Endodermal cell (in vitro differentiated cells): ENCODE measurements at regions not wholly inside any gene's neighbourhood (a gene's known extent, or its start where the extent isn't known, plus 50 kb on each side); places are given as distances from the start of the nearest gene placed in this dataset.

Experiments used
- DNase-seq: peaks from one replicate; pipeline ENCODE4 v3.0.0-alpha.2; 2017
- H3K27ac ChIP-seq: 2 replicates; pipeline ENCODE4 v1.5.1; 2013; ENCODE audit warnings: mild to moderate bottlenecking, low read depth, low read length, moderate library complexity
- H3K27me3 ChIP-seq: 2 replicates; pipeline ENCODE4 v1.6.1; 2013; ENCODE audit warnings: mild to moderate bottlenecking, low read length, moderate library complexity; ENCODE audit not compliant: insufficient read depth, control insufficient read depth, poor library complexity, severe bottlenecking
- H3K36me3 ChIP-seq: 2 replicates; pipeline ENCODE4 v1.7.0; 2013; ENCODE audit warnings: mild to moderate bottlenecking, low read length, moderate library complexity; ENCODE audit not compliant: control insufficient read depth, insufficient read depth
- H3K4me1 ChIP-seq: one replicate; pipeline ENCODE4 v1.7.0; 2013; ENCODE audit warnings: low read length; ENCODE audit not compliant: control insufficient read depth, insufficient read depth
- H3K4me3 ChIP-seq: 2 replicates; pipeline ENCODE4 v1.5.1; 2013; ENCODE audit warnings: mild to moderate bottlenecking, low read length, moderate library complexity
- H3K9ac ChIP-seq: 2 replicates; pipeline ENCODE4 v1.6.1; 2013; ENCODE audit warnings: mild to moderate bottlenecking, low read length, moderate library complexity; ENCODE audit not compliant: poor library complexity, severe bottlenecking; ENCODE audit errors: extremely low read depth
- H3K9me3 ChIP-seq: 2 replicates; pipeline ENCODE4 v1.6.1; 2013; ENCODE audit warnings: mild to moderate bottlenecking, low read length, moderate library complexity; ENCODE audit not compliant: control insufficient read depth
- H3K27ac Mint-ChIP-seq: 2 replicates; pipeline ENCODE4 v1.8.0; 2020; ENCODE audit warnings: mixed read lengths
- H3K27me3 Mint-ChIP-seq: 2 replicates; pipeline ENCODE4 v1.8.0; 2021; ENCODE audit warnings: mild to moderate bottlenecking, mixed read lengths; ENCODE audit not compliant: insufficient read depth
- H3K36me3 Mint-ChIP-seq: 2 replicates; pipeline ENCODE4 v1.8.0; 2020; ENCODE audit warnings: low read depth, mixed read lengths
- H3K4me1 Mint-ChIP-seq: 2 replicates; pipeline ENCODE4 v1.8.0; 2020; ENCODE audit warnings: mixed read lengths
- H3K4me3 Mint-ChIP-seq: 2 replicates; pipeline ENCODE4 v1.8.0; 2020; ENCODE audit warnings: mild to moderate bottlenecking, moderate library complexity, mixed read lengths
- H3K9me3 Mint-ChIP-seq: 2 replicates; pipeline ENCODE4 v1.8.0; 2020; ENCODE audit warnings: mild to moderate bottlenecking, mixed read lengths
- CTCF ChIP-seq: fragments of 200-600 bp; sonication (generic); conservative IDR thresholded peaks from 2 replicates; pipeline ENCODE4 v1.5.0; 2021; ENCODE audit warnings: antibody characterized with exemption, mild to moderate bottlenecking
- WGBS, 2 experiments: methylation state at CpG; one replicate each; pipeline versions ENCODE4 v1.1.5 to v1.1.7; 2013; ENCODE audit warnings: missing lambda C conversion rate in 2 of 2, mixed read lengths in 1 of 2; ENCODE audit not compliant: insufficient coverage in 1 of 2, insufficient read length in 1 of 2; 5-methylcytosine and 5-hydroxymethylcytosine counted together

- H3K9ac ChIP-seq = no peak overlapping the region
- no peaks in the 10 kb centered on the region for H3K27me3 ChIP-seq
- 85% methylated on average over 6 of the region's 6 CpGs; no CpG with 5 or more reads in 1 of the 2 experiments for WGBS, 2 experiments
- no peak for TF ChIP-seq CTCF
- no peak overlapping the region for H3K27ac ChIP-seq
- H3K27ac Mint-ChIP-seq = no peak overlapping the region
- H3K9me3 ChIP-seq = no peaks in the 10 kb centered on the region
- H3K36me3 Mint-ChIP-seq = no peaks in the 10 kb centered on the region
- H3K9me3 Mint-ChIP-seq = no peaks in the 10 kb centered on the region
- no peaks in the 10 kb centered on the region for H3K27me3 Mint-ChIP-seq
- no peak for DNase-seq
- no peak overlapping the region for H3K4me3 Mint-ChIP-seq
- no peaks in the 10 kb centered on the region for H3K36me3 ChIP-seq
- H3K4me1 Mint-ChIP-seq = peaks cover 16% of the 10 kb centered on the region
- H3K4me3 ChIP-seq = peak overlapping the region; percentile 24
- H3K4me1 ChIP-seq = no peaks in the 10 kb centered on the region
Observed at GRCh38 chr6:54718541-54719023, 128.0 kb upstream of the FAM83B start.

GRCh38 chr6:54719131-54719530 lies 127.4 kb upstream of the FAM83B start:
- Mint-ChIP-seq H3K4me1 (peaks cover 16% of the 10 kb centered on the region), H3K9me3 (no peaks in the 10 kb centered on the region), H3K36me3 (no peaks in the 10 kb centered on the region), H3K27ac (no peak overlapping the region), H3K27me3 (no peaks in the 10 kb centered on the region), H3K4me3 (no peak overlapping the region)
- no peak for DNase-seq
- Histone ChIP-seq H3K4me3 (no peak overlapping the region), H3K4me1 (no peaks in the 10 kb centered on the region), H3K9ac (no peak overlapping the region), H3K27me3 (no peaks in the 10 kb centered on the region), H3K9me3 (no peaks in the 10 kb centered on the region), H3K27ac (no peak overlapping the region), H3K36me3 (no peaks in the 10 kb centered on the region)
- TF ChIP-seq CTCF = no peak

- Histone ChIP-seq H3K27me3 (no peaks in the 10 kb centered on the region), H3K4me1 (no peaks in the 10 kb centered on the region), H3K36me3 (no peaks in the 10 kb centered on the region), H3K27ac (no peak overlapping the region), H3K9me3 (no peaks in the 10 kb centered on the region), H3K4me3 (no peak overlapping the region), H3K9ac (no peak overlapping the region)
- no CpG with 5 or more reads among the region's 1 CpG for WGBS, 2 experiments
- Mint-ChIP-seq H3K27me3 (no peaks in the 10 kb centered on the region), H3K9me3 (no peaks in the 10 kb centered on the region), H3K4me3 (no peak overlapping the region), H3K27ac (no peak overlapping the region), H3K36me3 (no peaks in the 10 kb centered on the region), H3K4me1 (peaks cover 16% of the 10 kb centered on the region)
- TF ChIP-seq CTCF = no peak
- no peak for DNase-seq
Observed at GRCh38 chr6:54719633-54720032, 126.9 kb upstream of the FAM83B start.
